ENCODE measurements at regions not wholly inside any gene's neighbourhood (a gene's known extent, or its start where the extent isn't known, plus 50 kb on each side); places are given as distances from the start of the nearest gene placed in this dataset.

- H3K9me3 ChIP-seq (ENCODE audit: insufficient read depth in 2 of 2, low read depth in 1 of 2, low read length in 1 of 2) = no peaks in the 10 kb centered on the region
- H3K9ac ChIP-seq (replicated peaks in 1 of 4; ENCODE audit: extremely low read depth in 1 of 4, low read depth in 3 of 4, low read length in 3 of 4) = no peak overlapping the region
- H3K56ac ChIP-seq (replicated peaks; ENCODE audit: insufficient read length, low read depth, low read length) = no peak overlapping the region
- H3K23ac ChIP-seq (ENCODE audit: insufficient read length) = no peak overlapping the region
- no peak overlapping the region for H3K27ac ChIP-seq (ENCODE audit: low read depth, low read length)
- no peak overlapping the region for H3K4me2 ChIP-seq (ENCODE audit: insufficient read depth in 1 of 2, low read depth in 2 of 2, low read length in 2 of 2)
- H2BK20ac ChIP-seq (ENCODE audit: low read length) = no peak overlapping the region
- H3K79me1 ChIP-seq (ENCODE audit: low read depth, low read length) = no peaks in the 10 kb centered on the region
- peaks cover 0 to 3% (median 2%) of the 10 kb centered on the region in 4 experiments; a peak in 3 of 7 replicates for H3K4me1 ChIP-seq (replicated peaks in 1 of 4; ENCODE audit: control insufficient read depth in 3 of 4, insufficient read depth in 4 of 4, low read length in 3 of 4)
- no peak overlapping the region for H3K4me3 ChIP-seq (ENCODE audit: extremely low read depth in 1 of 4, insufficient read depth in 2 of 4, low read depth in 3 of 4, low read length in 4 of 4)
- no peak overlapping the region for H4K91ac ChIP-seq (replicated peaks; ENCODE audit: insufficient read length, low read length)
- H2AFZ ChIP-seq (ENCODE audit: low read length) = peak overlapping the region; percentile 78; the same call in 1 of the 2 replicates
- ChIA-PET POLR2A (ENCODE audit: partially characterized antibody) (interaction anchor here (0.7 kb wide), 1 partner anchor 14 kb away, joined by 3 read pairs; no protein-coding TSS in a partner anchor), CTCF (ENCODE audit: partially characterized antibody) (interaction anchor here (0.6 to 1.8 kb wide), 8 partner anchors 8 to 1606 kb away, joined by 3 to 8 read pairs (median 4); no protein-coding TSS in a partner anchor)
- no peak overlapping the region for H2AK5ac ChIP-seq (ENCODE audit: low read depth, low read length)
- FAIRE-seq = no peak
- no peak overlapping the region for H3K18ac ChIP-seq (ENCODE audit: extremely low read depth, low read length)
- no peak overlapping the region for H2BK5ac ChIP-seq (ENCODE audit: low read depth, low read length)
- H3K79me2 ChIP-seq (ENCODE audit: control insufficient read depth in 1 of 2, insufficient read depth in 2 of 2, low read length in 2 of 2) = no peaks in the 10 kb centered on the region
- no peak overlapping the region for H2BK12ac ChIP-seq (ENCODE audit: low read depth, low read length)
- no peaks in the 10 kb centered on the region for H3K27me3 ChIP-seq (replicated peaks in 1 of 4; ENCODE audit: control insufficient read depth in 3 of 4, extremely low read depth in 1 of 4, insufficient read depth in 3 of 4, low read length in 3 of 4)
- no peak overlapping the region for H4K5ac ChIP-seq (ENCODE audit: insufficient read length, low read depth, low read length)
- DNase-seq (ENCODE audit: low read depth in 1 of 2, low spot score in 2 of 2) = no peak
- H3K36me3 ChIP-seq (ENCODE audit: control insufficient read depth in 2 of 4, insufficient read depth in 4 of 4, low read length in 3 of 4) = no peaks in the 10 kb centered on the region
- H2BK15ac ChIP-seq (ENCODE audit: low read length) = no peak overlapping the region
- H4K20me1 ChIP-seq (replicated peaks in 1 of 2; ENCODE audit: control insufficient read depth in 1 of 2, insufficient read depth in 2 of 2, low read length in 2 of 2) = no peaks in the 10 kb centered on the region
- no peak overlapping the region for H3K14ac ChIP-seq (ENCODE audit: insufficient read length)
- H2BK120ac ChIP-seq (replicated peaks; ENCODE audit: low read depth, low read length) = no peak overlapping the region
- H4K8ac ChIP-seq (ENCODE audit: extremely low read depth, insufficient read depth, low read length) = no peak overlapping the region
- H3K4ac ChIP-seq (replicated peaks; ENCODE audit: insufficient read length, low read depth, low read length) = no peak overlapping the region
- H3K23me2 ChIP-seq (ENCODE audit: low read depth, low read length) = no peaks in the 10 kb centered on the region
- 80% methylated on average over 17 of the region's 17 CpGs; no CpG with 5 or more reads in 1 of the 2 experiments for WGBS, 2 experiments (ENCODE audit: extremely low coverage in 1 of 2, insufficient coverage in 1 of 2, insufficient read length in 1 of 2, insufficient replicate concordance in 2 of 2, low coverage in 1 of 2, low lambda C conversion rate in 2 of 2, missing lambda C conversion rate in 1 of 2)
- TF ChIP-seq ATF2 (IDR thresholded peaks at IDR 0.05; ENCODE audit: low read length) (no peak), SP4 (IDR thresholded peaks at IDR 0.05; ENCODE audit: low read length) (no peak), JUND (IDR thresholded peaks at IDR 0.05; ENCODE audit: low read length) (no peak), RFX5 (IDR thresholded peaks at IDR 0.05; ENCODE audit: borderline replicate concordance, low read depth, low read length) (no peak), POLR2A (IDR thresholded peaks at IDR 0.05; ENCODE audit: control extremely low read depth in 1 of 2, low read depth in 2 of 2, low read length in 2 of 2) (no peak), GABPA (IDR thresholded peaks at IDR 0.05; ENCODE audit: borderline replicate concordance, insufficient read depth, low read length) (no peak), SP1 (IDR thresholded peaks at IDR 0.05; ENCODE audit: low read depth, low read length) (no peak), YY1 (IDR thresholded peaks at IDR 0.05; ENCODE audit: low read depth, low read length) (no peak), CTBP2 (IDR thresholded peaks at IDR 0.05; ENCODE audit: borderline replicate concordance, insufficient read depth, insufficient read length, low read length) (no peak)
Observed at GRCh38 chr19:30711296-30711695, 339.1 kb downstream of the ZNF536 start.
